Omental fat pad (tissue), 3 donors: ENCODE measurements at regions not wholly inside any gene's neighbourhood (a gene's known extent, or its start where the extent isn't known, plus 50 kb on each side); places are given as distances from the start of the nearest gene placed in this dataset.

Experiments used
- ATAC-seq: fragments of 150-250 bp; one replicate; pipeline ENCODE4 v1.9.1; 2016; ENCODE audit warnings: mild to moderate bottlenecking, moderate library complexity; ENCODE audit not compliant: low FRiP score
- DNase-seq: peaks from one replicate; pipeline ENCODE4 v3.0.0-alpha.2; 2019; ENCODE audit warnings: low spot score
- TF ChIP-seq, protein P1 (sequence below), 3 donors: fragments of 450-650 bp; IDR thresholded peaks; one replicate each; pipeline ENCODE4 v1.5.1; 2016 to 2017; ENCODE audit warnings: antibody characterized with exemption in 3 of 3, mild to moderate bottlenecking in 3 of 3, moderate library complexity in 2 of 3

DNA sequence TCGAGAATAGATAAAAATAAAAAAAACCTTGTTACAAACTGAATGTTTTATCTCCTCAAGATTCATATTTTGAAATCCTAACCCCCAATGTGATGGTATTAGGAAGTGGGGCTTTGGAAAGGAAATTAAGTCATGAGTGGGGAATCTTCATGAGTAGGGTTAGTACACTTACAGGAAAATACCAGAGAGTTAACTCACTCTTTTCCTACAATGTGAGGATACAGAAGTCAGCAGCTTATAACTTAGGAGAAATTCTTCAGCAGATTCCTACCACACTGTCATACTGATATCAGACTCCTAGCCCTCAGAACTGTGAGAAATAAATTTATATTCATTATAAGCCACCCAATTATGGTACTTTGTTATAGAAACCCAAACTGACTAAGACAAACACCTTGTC is 453.1 kb downstream of the GBE1 start:
- ATAC-seq (no peak), DNase-seq (no peak)
- TF ChIP-seq, protein P1, sequence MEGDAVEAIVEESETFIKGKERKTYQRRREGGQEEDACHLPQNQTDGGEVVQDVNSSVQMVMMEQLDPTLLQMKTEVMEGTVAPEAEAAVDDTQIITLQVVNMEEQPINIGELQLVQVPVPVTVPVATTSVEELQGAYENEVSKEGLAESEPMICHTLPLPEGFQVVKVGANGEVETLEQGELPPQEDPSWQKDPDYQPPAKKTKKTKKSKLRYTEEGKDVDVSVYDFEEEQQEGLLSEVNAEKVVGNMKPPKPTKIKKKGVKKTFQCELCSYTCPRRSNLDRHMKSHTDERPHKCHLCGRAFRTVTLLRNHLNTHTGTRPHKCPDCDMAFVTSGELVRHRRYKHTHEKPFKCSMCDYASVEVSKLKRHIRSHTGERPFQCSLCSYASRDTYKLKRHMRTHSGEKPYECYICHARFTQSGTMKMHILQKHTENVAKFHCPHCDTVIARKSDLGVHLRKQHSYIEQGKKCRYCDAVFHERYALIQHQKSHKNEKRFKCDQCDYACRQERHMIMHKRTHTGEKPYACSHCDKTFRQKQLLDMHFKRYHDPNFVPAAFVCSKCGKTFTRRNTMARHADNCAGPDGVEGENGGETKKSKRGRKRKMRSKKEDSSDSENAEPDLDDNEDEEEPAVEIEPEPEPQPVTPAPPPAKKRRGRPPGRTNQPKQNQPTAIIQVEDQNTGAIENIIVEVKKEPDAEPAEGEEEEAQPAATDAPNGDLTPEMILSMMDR (IDR thresholded peaks at IDR 0.05), result no peak

DNA sequence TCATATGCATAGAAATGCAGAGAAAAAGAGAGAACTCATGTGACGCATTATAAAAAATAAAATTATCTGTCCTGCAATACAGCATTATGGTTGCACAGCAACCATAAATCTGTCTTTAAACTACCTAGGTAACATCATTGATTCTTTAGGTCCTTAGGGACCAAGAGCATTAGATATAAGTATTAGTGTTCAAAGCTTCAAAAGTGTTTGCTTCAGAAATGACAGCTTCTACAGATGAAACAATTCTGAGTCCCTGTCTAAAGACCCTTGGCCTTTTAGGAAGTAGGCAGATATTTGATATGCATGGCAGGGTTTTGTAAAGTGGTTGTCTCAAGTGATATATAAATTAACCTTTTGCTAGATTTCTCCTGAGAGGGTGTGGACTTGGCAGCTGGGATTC is 454.2 kb downstream of the GBE1 start:
- ATAC-seq (no peak), DNase-seq (no peak)
- TF ChIP-seq, protein P1 (IDR thresholded peaks at IDR 0.05), result no peak

DNA sequence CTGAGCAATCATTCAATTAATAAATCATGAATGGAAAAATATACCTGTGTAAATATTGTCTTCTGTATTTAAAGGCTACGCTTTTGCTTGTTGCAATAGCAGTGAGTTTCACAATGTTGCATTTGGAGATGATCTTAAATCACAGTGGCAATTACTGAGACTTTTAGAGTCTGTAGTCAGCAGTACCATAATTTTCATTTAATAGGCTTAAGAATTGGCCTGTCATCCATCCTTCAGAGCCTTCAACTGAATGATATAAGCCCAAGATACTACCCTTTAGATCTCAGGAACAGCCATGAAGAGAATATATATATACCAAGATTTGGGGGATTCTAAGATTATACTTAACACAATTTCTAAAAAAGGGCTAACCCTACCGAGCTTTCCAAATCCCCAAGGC is 458.1 kb downstream of the GBE1 start:
- no peak for ATAC-seq
- DNase-seq, result no peak
- TF ChIP-seq, protein P1 (IDR thresholded peaks at IDR 0.05), result no peak

DNA sequence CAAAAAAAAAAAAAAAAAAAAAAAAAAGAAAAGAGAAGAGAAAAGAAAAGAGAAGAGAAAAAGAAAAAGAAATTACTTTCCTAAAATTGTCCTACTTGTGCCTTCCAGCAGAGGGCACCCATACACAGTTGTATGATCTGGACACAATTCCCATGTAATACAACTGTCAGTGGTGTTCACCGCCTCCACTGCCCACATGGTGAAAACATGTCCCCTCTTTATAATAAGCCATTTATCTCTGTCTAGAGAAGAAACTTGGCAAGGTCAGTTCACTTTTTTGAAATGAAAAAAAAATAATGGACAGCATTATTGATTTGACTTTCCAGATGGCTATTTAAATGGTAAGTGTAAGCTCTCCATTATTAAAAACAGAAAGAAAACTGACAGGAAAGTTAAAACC is 459.4 kb downstream of the GBE1 start:
- ATAC-seq (no peak), DNase-seq (no peak)
- TF ChIP-seq, protein P1 (IDR thresholded peaks at IDR 0.05), result no peak

DNA sequence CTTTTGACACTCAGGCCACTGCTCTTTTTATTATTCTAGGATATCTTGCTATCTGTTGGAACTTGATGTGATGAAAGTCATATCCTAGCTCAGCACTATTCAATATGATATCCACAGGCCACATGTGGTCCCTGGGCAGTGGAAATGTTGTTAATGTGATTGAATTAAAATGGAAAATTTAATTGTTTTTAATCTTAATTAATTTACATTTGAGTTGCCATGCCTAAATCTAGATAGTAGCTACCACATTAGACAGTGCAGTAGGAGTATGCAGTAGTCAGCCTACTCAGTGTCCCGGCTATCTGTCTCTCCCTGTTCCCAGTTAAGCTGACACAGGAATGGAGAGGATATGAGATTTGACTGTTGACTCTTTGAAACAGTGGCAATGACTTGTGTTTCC is 460.2 kb downstream of the GBE1 start:
- no peak for ATAC-seq
- TF ChIP-seq, protein P1 (IDR thresholded peaks at IDR 0.05), result no peak

DNA sequence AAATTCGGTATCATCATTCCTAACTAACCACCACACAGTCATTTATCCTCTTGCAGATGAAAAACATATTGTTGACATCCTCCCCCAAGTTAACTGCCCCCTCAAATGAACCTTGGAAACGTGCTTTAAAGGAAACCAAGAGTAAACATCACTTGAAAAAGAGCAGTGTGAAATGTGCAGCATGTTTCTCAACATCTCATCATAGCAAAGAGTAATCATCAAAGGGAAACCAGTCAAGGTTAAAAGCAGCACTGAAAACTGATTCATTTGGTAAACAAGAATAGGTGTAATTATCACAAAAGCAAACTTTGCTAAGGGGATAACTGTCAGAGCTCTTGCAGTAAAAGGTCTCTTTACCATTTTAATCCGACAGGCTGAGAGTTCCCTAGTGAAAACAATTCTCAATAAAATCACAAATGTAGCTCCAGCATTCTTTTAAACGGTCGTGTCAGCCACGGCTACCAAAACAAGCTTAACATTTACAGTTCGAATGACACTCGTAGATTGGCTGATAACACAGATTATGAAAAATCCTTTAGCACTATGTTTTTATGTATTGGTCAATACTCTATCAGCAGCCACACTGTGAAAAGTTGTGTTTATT is 461.0 kb downstream of the GBE1 start:
- ATAC-seq (no peak), DNase-seq (no peak)
- TF ChIP-seq, protein P1 (IDR thresholded peaks at IDR 0.05), result no peak

More for the DNA sequence above, 460.2 kb downstream of the GBE1 start:
- DNase-seq, result no peak

DNA sequence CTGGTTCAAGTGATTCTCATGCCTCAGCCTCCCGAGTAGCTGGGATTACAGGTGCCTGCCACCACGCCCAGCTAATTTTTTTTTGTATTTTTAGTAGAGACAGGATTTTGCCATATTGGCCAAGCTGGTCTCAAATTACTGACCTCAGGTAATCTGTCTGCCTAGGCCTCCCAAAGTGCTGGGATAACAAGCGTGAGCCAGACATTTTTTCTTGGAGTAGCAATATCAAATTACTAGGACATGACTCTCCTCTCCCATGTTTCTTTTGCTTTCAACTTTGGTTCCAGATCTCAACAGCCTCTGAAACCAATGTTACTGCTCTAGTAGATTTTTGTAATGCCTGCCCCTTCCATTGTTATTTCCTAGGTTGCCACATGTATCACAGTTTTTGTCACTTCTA is 462.0 kb downstream of the GBE1 start:
- DNase-seq, result no peak
- TF ChIP-seq, protein P1 (IDR thresholded peaks at IDR 0.05), result no peak
- ATAC-seq, result no peak
